GM23338 (cell line): ENCODE measurements at regions not wholly inside any gene's neighbourhood (a gene's known extent, or its start where the extent isn't known, plus 50 kb on each side); places are given as distances from the start of the nearest gene placed in this dataset.

Source experiments
- ATAC-seq: fragments of 200-7000 bp; cut with Tn5 transposase; 3 replicates; pipeline ENCODE4 v1.9.1; 2020
- DNase-seq: peaks from one replicate; pipeline ENCODE4 v3.0.0-alpha.2; 2015; ENCODE audit warnings: low spot score
- H2AFZ ChIP-seq: fragments of 200-600 bp; sonication (generic); 2 replicates; pipeline ENCODE4 v1.8.0; 2016; ENCODE audit warnings: antibody characterized with exemption, mild to moderate bottlenecking, moderate library complexity
- H3F3A ChIP-seq: fragments of 200-600 bp; sonication (generic); replicated peaks from 2 replicates; pipeline ENCODE4 v1.8.0; 2017; ENCODE audit warnings: antibody characterized with exemption, mixed run types, low read depth
- H3K27ac ChIP-seq: fragments of 200-600 bp; sonication (generic); 2 replicates; pipeline ENCODE4 v1.6.1; 2016; ENCODE audit warnings: low read depth
- H3K27me3 ChIP-seq: fragments of 200-600 bp; sonication (generic); 2 replicates; pipeline ENCODE4 v1.8.0; 2016; ENCODE audit warnings: mild to moderate bottlenecking, mixed run types, moderate library complexity; ENCODE audit not compliant: insufficient read depth
- H3K36me3 ChIP-seq: fragments of 200-600 bp; sonication (generic); 2 replicates; pipeline ENCODE4 v1.8.0; 2016; ENCODE audit warnings: mild to moderate bottlenecking; ENCODE audit not compliant: insufficient read depth
- H3K4me1 ChIP-seq: fragments of 200-600 bp; sonication (generic); 2 replicates; pipeline ENCODE4 v1.8.0; 2016; ENCODE audit warnings: mild to moderate bottlenecking, moderate library complexity; ENCODE audit not compliant: insufficient read depth
- H3K4me2 ChIP-seq: fragments of 200-600 bp; sonication (generic); 2 replicates; pipeline ENCODE4 v1.7.1; 2017; ENCODE audit warnings: mixed run types
- H3K4me3 ChIP-seq: fragments of 200-600 bp; sonication (generic); 2 replicates; pipeline ENCODE4 v1.6.1; 2016; ENCODE audit warnings: mixed run types
- H3K79me2 ChIP-seq: fragments of 200-600 bp; sonication (generic); replicated peaks from 2 replicates; pipeline ENCODE4 v1.8.0; 2017; ENCODE audit warnings: mild to moderate bottlenecking; ENCODE audit not compliant: insufficient read depth
- H3K9me2 ChIP-seq: fragments of 200-600 bp; sonication (generic); 2 replicates; pipeline ENCODE4 v1.8.0; 2017; ENCODE audit not compliant: insufficient read depth
- H4K20me1 ChIP-seq: fragments of 200-600 bp; sonication (generic); replicated peaks from 2 replicates; pipeline ENCODE4 v1.8.0; 2017; ENCODE audit warnings: mild to moderate bottlenecking; ENCODE audit not compliant: insufficient read depth
- H3K27ac Mint-ChIP-seq: 2 replicates; pipeline ENCODE4 v1.8.0; 2020; ENCODE audit warnings: inconsistent platforms, mild to moderate bottlenecking, moderate library complexity, mixed read lengths
- H3K27me3 Mint-ChIP-seq: 3 replicates; pipeline ENCODE4 v1.8.0; 2022; ENCODE audit warnings: low read depth, mild to moderate bottlenecking, moderate library complexity, mixed read lengths, inconsistent platforms; ENCODE audit not compliant: insufficient read depth, poor library complexity
- H3K36me3 Mint-ChIP-seq: 3 replicates; pipeline ENCODE4 v1.8.0; 2021; ENCODE audit warnings: low read depth, mild to moderate bottlenecking, inconsistent platforms, moderate library complexity, mixed read lengths
- H3K4me1 Mint-ChIP-seq: 3 replicates; pipeline ENCODE4 v1.8.0; 2020; ENCODE audit warnings: mild to moderate bottlenecking, inconsistent platforms, mixed read lengths
- H3K4me3 Mint-ChIP-seq: 3 replicates; pipeline ENCODE4 v1.8.0; 2021; ENCODE audit warnings: moderate library complexity, mild to moderate bottlenecking, inconsistent platforms, mixed read lengths
- H3K9me3 Mint-ChIP-seq: 3 replicates; pipeline ENCODE4 v1.8.0; 2020; ENCODE audit warnings: moderate library complexity, mild to moderate bottlenecking, inconsistent platforms, mixed read lengths
- CREB1 ChIP-seq: fragments of 250-450 bp; sonication (Bioruptor Pico); IDR thresholded peaks from 2 replicates; pipeline ENCODE4 v1.5.0; 2020; ENCODE audit warnings: low read depth, mild to moderate bottlenecking, moderate library complexity
- EZH2 ChIP-seq: fragments of 200-600 bp; sonication (generic); IDR thresholded peaks from one replicate; pipeline ENCODE4 v1.8.0; 2017; ENCODE audit warnings: antibody characterized with exemption, mild to moderate bottlenecking, low read depth; ENCODE audit not compliant: unreplicated experiment
- EZH2phosphoT487 ChIP-seq: fragments of 200-600 bp; sonication (generic); IDR thresholded peaks from one replicate; pipeline ENCODE4 v1.8.1; 2018; ENCODE audit warnings: antibody characterized with exemption; ENCODE audit not compliant: unreplicated experiment
- JUNB ChIP-seq: IDR thresholded peaks from one replicate; pipeline ENCODE4 v1.6.1; 2016; ENCODE audit warnings: antibody characterized with exemption; ENCODE audit not compliant: unreplicated experiment
- NANOG ChIP-seq: IDR thresholded peaks from 2 replicates; pipeline ENCODE4 v1.6.1; 2016; ENCODE audit warnings: antibody characterized with exemption, borderline replicate concordance
- POLR2AphosphoS5 ChIP-seq: IDR thresholded peaks from 2 replicates; pipeline ENCODE4 v1.6.1; 2016; ENCODE audit warnings: antibody characterized with exemption, low read depth
- STAT1 ChIP-seq: IDR thresholded peaks from one replicate; pipeline ENCODE4 v1.6.1; 2016; ENCODE audit warnings: antibody characterized with exemption; ENCODE audit not compliant: unreplicated experiment
- ZNF114 ChIP-seq: fragments of 250-450 bp; sonication (Bioruptor Pico); IDR thresholded peaks from 2 replicates; pipeline ENCODE4 v1.5.0; 2020; ENCODE audit warnings: mild to moderate bottlenecking, moderate library complexity
- ZNF331 ChIP-seq: fragments of 250-450 bp; sonication (Bioruptor Pico); IDR thresholded peaks from 2 replicates; pipeline ENCODE4 v1.5.0; 2020; ENCODE audit warnings: low read depth, mild to moderate bottlenecking, moderate library complexity
- TF ChIP-seq, protein P1 (sequence below): fragments of 250-450 bp; sonication (Bioruptor Pico); IDR thresholded peaks from 2 replicates; pipeline ENCODE4 v1.5.0; 2020; ENCODE audit warnings: mild to moderate bottlenecking, moderate library complexity
- TF ChIP-seq, protein P2 (sequence below): IDR thresholded peaks from one replicate; pipeline ENCODE4 v1.6.1; 2018; ENCODE audit warnings: antibody characterized with exemption; ENCODE audit not compliant: unreplicated experiment
- TF ChIP-seq, protein P3 (sequence below), 2 experiments: fragments of 200-600 bp in 1 of 2; sonication (generic) in 1 of 2; conservative IDR thresholded peaks; 2 replicates each; pipeline versions ENCODE4 v1.5.1 to v1.6.1; 2016 to 2017; ENCODE audit warnings: antibody characterized with exemption in 2 of 2, low read depth in 2 of 2, mild to moderate bottlenecking in 2 of 2, moderate library complexity in 1 of 2
- TF ChIP-seq, protein P4 (sequence below): IDR thresholded peaks from 2 replicates; pipeline ENCODE4 v1.6.1; 2016; ENCODE audit warnings: antibody characterized with exemption

DNA sequence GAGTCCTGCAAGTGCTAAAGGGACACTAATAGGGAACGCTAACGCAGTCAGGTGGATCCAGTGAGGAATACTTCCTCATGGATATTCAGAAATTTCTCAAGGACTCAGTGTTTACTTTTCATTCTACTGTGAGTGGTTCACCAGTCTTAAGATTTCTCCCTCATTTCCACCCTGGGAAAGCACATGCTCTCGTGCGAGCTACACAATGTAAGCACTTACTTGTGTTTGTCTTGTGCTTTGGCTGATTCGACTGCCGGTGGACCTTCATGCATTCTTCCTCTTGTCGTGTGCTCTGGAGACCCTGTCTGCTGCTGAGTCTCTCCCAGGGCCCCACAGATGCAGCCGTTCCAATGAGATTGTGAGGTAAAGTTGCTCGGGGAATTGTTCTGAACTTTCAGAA, 180.1 kb downstream of the NUFIP1 start:
- Histone ChIP-seq H3K4me3 (no peak overlapping the region), H3K79me2 (no peaks in the 10 kb centered on the region), H3K9me2 (no peaks in the 10 kb centered on the region), H3K27me3 (no peaks in the 10 kb centered on the region), H3K27ac (no peak overlapping the region), H3K36me3 (no peaks in the 10 kb centered on the region), H2AFZ (peak overlapping the region; percentile 72; the same call in 1 of the 2 replicates), H4K20me1 (no peaks in the 10 kb centered on the region), H3K4me2 (no peak overlapping the region), H3K4me1 (no peaks in the 10 kb centered on the region), H3F3A (no peaks in the 10 kb centered on the region)
- H3K36me3 Mint-ChIP-seq, result no peaks in the 10 kb centered on the region
- no peaks in the 10 kb centered on the region for H3K4me1 Mint-ChIP-seq
- no peak for ATAC-seq
- peaks cover 6% of the 10 kb centered on the region for H3K27me3 Mint-ChIP-seq
- TF ChIP-seq EZH2 (no peak), EZH2phosphoT487 (no peak), POLR2AphosphoS5 (no peak), STAT1 (no peak), ZNF114 (CRISPR knock-in tag) (no peak), NANOG (no peak), JUNB (no peak), ZNF331 (CRISPR knock-in tag) (no peak), CREB1 (CRISPR knock-in tag) (no peak)
- TF ChIP-seq, protein P1, sequence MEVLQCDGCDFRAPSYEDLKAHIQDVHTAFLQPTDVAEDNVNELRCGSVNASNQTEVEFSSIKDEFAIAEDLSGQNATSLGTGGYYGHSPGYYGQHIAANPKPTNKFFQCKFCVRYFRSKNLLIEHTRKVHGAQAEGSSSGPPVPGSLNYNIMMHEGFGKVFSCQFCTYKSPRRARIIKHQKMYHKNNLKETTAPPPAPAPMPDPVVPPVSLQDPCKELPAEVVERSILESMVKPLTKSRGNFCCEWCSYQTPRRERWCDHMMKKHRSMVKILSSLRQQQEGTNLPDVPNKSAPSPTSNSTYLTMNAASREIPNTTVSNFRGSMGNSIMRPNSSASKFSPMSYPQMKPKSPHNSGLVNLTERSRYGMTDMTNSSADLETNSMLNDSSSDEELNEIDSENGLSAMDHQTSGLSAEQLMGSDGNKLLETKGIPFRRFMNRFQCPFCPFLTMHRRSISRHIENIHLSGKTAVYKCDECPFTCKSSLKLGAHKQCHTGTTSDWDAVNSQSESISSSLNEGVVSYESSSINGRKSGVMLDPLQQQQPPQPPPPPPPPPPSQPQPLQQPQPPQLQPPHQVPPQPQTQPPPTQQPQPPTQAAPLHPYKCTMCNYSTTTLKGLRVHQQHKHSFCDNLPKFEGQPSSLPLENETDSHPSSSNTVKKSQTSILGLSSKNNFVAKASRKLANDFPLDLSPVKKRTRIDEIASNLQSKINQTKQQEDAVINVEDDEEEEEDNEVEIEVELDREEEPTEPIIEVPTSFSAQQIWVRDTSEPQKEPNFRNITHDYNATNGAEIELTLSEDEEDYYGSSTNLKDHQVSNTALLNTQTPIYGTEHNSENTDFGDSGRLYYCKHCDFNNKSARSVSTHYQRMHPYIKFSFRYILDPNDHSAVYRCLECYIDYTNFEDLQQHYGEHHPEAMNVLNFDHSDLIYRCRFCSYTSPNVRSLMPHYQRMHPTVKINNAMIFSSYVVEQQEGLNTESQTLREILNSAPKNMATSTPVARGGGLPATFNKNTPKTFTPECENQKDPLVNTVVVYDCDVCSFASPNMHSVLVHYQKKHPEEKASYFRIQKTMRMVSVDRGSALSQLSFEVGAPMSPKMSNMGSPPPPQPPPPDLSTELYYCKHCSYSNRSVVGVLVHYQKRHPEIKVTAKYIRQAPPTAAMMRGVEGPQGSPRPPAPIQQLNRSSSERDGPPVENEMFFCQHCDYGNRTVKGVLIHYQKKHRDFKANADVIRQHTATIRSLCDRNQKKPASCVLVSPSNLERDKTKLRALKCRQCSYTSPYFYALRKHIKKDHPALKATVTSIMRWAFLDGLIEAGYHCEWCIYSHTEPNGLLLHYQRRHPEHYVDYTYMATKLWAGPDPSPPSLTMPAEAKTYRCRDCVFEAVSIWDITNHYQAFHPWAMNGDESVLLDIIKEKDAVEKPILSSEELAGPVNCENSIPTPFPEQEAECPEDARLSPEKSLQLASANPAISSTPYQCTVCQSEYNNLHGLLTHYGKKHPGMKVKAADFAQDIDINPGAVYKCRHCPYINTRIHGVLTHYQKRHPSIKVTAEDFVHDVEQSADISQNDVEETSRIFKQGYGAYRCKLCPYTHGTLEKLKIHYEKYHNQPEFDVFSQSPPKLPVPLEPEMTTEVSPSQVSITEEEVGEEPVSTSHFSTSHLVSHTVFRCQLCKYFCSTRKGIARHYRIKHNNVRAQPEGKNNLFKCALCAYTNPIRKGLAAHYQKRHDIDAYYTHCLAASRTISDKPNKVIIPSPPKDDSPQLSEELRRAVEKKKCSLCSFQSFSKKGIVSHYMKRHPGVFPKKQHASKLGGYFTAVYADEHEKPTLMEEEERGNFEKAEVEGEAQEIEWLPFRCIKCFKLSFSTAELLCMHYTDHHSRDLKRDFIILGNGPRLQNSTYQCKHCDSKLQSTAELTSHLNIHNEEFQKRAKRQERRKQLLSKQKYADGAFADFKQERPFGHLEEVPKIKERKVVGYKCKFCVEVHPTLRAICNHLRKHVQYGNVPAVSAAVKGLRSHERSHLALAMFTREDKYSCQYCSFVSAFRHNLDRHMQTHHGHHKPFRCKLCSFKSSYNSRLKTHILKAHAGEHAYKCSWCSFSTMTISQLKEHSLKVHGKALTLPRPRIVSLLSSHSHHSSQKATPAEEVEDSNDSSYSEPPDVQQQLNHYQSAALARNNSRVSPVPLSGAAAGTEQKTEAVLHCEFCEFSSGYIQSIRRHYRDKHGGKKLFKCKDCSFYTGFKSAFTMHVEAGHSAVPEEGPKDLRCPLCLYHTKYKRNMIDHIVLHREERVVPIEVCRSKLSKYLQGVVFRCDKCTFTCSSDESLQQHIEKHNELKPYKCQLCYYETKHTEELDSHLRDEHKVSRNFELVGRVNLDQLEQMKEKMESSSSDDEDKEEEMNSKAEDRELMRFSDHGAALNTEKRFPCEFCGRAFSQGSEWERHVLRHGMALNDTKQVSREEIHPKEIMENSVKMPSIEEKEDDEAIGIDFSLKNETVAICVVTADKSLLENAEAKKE (CRISPR knock-in tag), result no peak
- TF ChIP-seq, protein P2, sequence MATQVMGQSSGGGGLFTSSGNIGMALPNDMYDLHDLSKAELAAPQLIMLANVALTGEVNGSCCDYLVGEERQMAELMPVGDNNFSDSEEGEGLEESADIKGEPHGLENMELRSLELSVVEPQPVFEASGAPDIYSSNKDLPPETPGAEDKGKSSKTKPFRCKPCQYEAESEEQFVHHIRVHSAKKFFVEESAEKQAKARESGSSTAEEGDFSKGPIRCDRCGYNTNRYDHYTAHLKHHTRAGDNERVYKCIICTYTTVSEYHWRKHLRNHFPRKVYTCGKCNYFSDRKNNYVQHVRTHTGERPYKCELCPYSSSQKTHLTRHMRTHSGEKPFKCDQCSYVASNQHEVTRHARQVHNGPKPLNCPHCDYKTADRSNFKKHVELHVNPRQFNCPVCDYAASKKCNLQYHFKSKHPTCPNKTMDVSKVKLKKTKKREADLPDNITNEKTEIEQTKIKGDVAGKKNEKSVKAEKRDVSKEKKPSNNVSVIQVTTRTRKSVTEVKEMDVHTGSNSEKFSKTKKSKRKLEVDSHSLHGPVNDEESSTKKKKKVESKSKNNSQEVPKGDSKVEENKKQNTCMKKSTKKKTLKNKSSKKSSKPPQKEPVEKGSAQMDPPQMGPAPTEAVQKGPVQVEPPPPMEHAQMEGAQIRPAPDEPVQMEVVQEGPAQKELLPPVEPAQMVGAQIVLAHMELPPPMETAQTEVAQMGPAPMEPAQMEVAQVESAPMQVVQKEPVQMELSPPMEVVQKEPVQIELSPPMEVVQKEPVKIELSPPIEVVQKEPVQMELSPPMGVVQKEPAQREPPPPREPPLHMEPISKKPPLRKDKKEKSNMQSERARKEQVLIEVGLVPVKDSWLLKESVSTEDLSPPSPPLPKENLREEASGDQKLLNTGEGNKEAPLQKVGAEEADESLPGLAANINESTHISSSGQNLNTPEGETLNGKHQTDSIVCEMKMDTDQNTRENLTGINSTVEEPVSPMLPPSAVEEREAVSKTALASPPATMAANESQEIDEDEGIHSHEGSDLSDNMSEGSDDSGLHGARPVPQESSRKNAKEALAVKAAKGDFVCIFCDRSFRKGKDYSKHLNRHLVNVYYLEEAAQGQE, result no peak
- TF ChIP-seq, protein P3, sequence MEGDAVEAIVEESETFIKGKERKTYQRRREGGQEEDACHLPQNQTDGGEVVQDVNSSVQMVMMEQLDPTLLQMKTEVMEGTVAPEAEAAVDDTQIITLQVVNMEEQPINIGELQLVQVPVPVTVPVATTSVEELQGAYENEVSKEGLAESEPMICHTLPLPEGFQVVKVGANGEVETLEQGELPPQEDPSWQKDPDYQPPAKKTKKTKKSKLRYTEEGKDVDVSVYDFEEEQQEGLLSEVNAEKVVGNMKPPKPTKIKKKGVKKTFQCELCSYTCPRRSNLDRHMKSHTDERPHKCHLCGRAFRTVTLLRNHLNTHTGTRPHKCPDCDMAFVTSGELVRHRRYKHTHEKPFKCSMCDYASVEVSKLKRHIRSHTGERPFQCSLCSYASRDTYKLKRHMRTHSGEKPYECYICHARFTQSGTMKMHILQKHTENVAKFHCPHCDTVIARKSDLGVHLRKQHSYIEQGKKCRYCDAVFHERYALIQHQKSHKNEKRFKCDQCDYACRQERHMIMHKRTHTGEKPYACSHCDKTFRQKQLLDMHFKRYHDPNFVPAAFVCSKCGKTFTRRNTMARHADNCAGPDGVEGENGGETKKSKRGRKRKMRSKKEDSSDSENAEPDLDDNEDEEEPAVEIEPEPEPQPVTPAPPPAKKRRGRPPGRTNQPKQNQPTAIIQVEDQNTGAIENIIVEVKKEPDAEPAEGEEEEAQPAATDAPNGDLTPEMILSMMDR (conservative IDR thresholded peaks at IDR 0.05; ENCODE audit: low read depth in 2 of 2), result no peak
- TF ChIP-seq, protein P4, sequence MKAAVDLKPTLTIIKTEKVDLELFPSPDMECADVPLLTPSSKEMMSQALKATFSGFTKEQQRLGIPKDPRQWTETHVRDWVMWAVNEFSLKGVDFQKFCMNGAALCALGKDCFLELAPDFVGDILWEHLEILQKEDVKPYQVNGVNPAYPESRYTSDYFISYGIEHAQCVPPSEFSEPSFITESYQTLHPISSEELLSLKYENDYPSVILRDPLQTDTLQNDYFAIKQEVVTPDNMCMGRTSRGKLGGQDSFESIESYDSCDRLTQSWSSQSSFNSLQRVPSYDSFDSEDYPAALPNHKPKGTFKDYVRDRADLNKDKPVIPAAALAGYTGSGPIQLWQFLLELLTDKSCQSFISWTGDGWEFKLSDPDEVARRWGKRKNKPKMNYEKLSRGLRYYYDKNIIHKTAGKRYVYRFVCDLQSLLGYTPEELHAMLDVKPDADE, result no peak
- DNase-seq, result no peak
- H3K4me3 Mint-ChIP-seq, result no peak overlapping the region
- no peaks in the 10 kb centered on the region; the same call in 2 of the 3 replicates for H3K9me3 Mint-ChIP-seq
- no peak overlapping the region for H3K27ac Mint-ChIP-seq
